ENCODE measurements at regions not wholly inside any gene's neighbourhood (a gene's known extent, or its start where the extent isn't known, plus 50 kb on each side); places are given as distances from the start of the nearest gene placed in this dataset.
"Not testable (repeated sequence)": the region's sequence is repeated elsewhere in the genome, so short reads cannot be mapped to it uniquely, and the experiment has no call there.

GRCh38 chr13:109998037-109998436 is 211.7 kb upstream of the IRS2 start:
- Histone ChIP-seq H3K27me3 (ENCODE audit: control insufficient read depth, insufficient read depth, low read length) (no peaks in the 10 kb centered on the region), H3K4me1 (ENCODE audit: control insufficient read depth, insufficient read depth, low read length) (no peaks in the 10 kb centered on the region), H3K27ac (ENCODE audit: low read length) (no peak overlapping the region), H3K36me3 (ENCODE audit: control insufficient read depth, insufficient read depth, low read length) (no peaks in the 10 kb centered on the region), H3K9me3 (ENCODE audit: control insufficient read depth, insufficient read depth, low read length) (no peaks in the 10 kb centered on the region), H3K4me3 (ENCODE audit: low read length) (no peak overlapping the region)
- WGBS (ENCODE audit: insufficient coverage, insufficient read length): 100% methylated on average over 1 of the region's 1 CpG
- DNase-seq (ENCODE audit: low read depth, low spot score): no peak

- not testable (repeated sequence) for H3K9me3 ChIP-seq (ENCODE audit: control insufficient read depth, insufficient read depth, low read length); H3K4me1 ChIP-seq (ENCODE audit: control insufficient read depth, insufficient read depth, low read length); H3K36me3 ChIP-seq (ENCODE audit: control insufficient read depth, insufficient read depth, low read length); H3K27me3 ChIP-seq (ENCODE audit: control insufficient read depth, insufficient read depth, low read length); DNase-seq (ENCODE audit: low read depth, low spot score); H3K27ac ChIP-seq (ENCODE audit: low read length); H3K4me3 ChIP-seq (ENCODE audit: low read length)
- WGBS (ENCODE audit: insufficient coverage, insufficient read length): no CpG with 5 or more reads among the region's 5 CpGs
These were observed 210.7 kb upstream of the IRS2 start for GRCh38 chr13:109997056-109997595.

- DNase-seq (ENCODE audit: low read depth, low spot score): no peak
- H3K4me3 ChIP-seq (ENCODE audit: low read length): no peak overlapping the region
- no peaks in the 10 kb centered on the region for H3K36me3 ChIP-seq (ENCODE audit: control insufficient read depth, insufficient read depth, low read length)
- H3K9me3 ChIP-seq (ENCODE audit: control insufficient read depth, insufficient read depth, low read length): no peaks in the 10 kb centered on the region
- no peaks in the 10 kb centered on the region for H3K27me3 ChIP-seq (ENCODE audit: control insufficient read depth, insufficient read depth, low read length)
- no peak overlapping the region for H3K27ac ChIP-seq (ENCODE audit: low read length)
- no CpG with 5 or more reads among the region's 10 CpGs for WGBS (ENCODE audit: insufficient coverage, insufficient read length)
- no peaks in the 10 kb centered on the region for H3K4me1 ChIP-seq (ENCODE audit: control insufficient read depth, insufficient read depth, low read length)
These were observed 210.1 kb upstream of the IRS2 start for GRCh38 chr13:109996404-109996960.

- WGBS (ENCODE audit: insufficient coverage, insufficient read length): no CpG with 5 or more reads among the region's 2 CpGs
- H3K36me3 ChIP-seq (ENCODE audit: control insufficient read depth, insufficient read depth, low read length): no peaks in the 10 kb centered on the region
- DNase-seq (ENCODE audit: low read depth, low spot score): no peak
- H3K27ac ChIP-seq (ENCODE audit: low read length): no peak overlapping the region
- H3K9me3 ChIP-seq (ENCODE audit: control insufficient read depth, insufficient read depth, low read length): no peaks in the 10 kb centered on the region
- H3K27me3 ChIP-seq (ENCODE audit: control insufficient read depth, insufficient read depth, low read length): no peaks in the 10 kb centered on the region
- no peaks in the 10 kb centered on the region for H3K4me1 ChIP-seq (ENCODE audit: control insufficient read depth, insufficient read depth, low read length)
- H3K4me3 ChIP-seq (ENCODE audit: low read length): no peak overlapping the region
These were observed 209.2 kb upstream of the IRS2 start for GRCh38 chr13:109995578-109995977.

GRCh38 chr13:109990296-109990695 is 203.9 kb upstream of the IRS2 start:
- WGBS (ENCODE audit: insufficient coverage, insufficient read length): no CpG with 5 or more reads among the region's 6 CpGs

GRCh38 chr13:109989686-109990085 is 203.3 kb upstream of the IRS2 start:
- WGBS (ENCODE audit: insufficient coverage, insufficient read length): no CpG with 5 or more reads among the region's 3 CpGs
- Histone ChIP-seq H3K9me3 (ENCODE audit: control insufficient read depth, insufficient read depth, low read length) (no peaks in the 10 kb centered on the region), H3K27ac (ENCODE audit: low read length) (no peak overlapping the region), H3K4me1 (ENCODE audit: control insufficient read depth, insufficient read depth, low read length) (no peaks in the 10 kb centered on the region), H3K36me3 (ENCODE audit: control insufficient read depth, insufficient read depth, low read length) (no peaks in the 10 kb centered on the region), H3K4me3 (ENCODE audit: low read length) (no peak overlapping the region), H3K27me3 (ENCODE audit: control insufficient read depth, insufficient read depth, low read length) (no peaks in the 10 kb centered on the region)
- no peak for DNase-seq (ENCODE audit: low read depth, low spot score)

More at GRCh38 chr13:109990296-109990695, 203.9 kb upstream of the IRS2 start:
- DNase-seq (ENCODE audit: low read depth, low spot score): no peak
- Histone ChIP-seq H3K27ac (ENCODE audit: low read length) (no peak overlapping the region), H3K4me1 (ENCODE audit: control insufficient read depth, insufficient read depth, low read length) (no peaks in the 10 kb centered on the region), H3K4me3 (ENCODE audit: low read length) (no peak overlapping the region), H3K27me3 (ENCODE audit: control insufficient read depth, insufficient read depth, low read length) (no peaks in the 10 kb centered on the region), H3K9me3 (ENCODE audit: control insufficient read depth, insufficient read depth, low read length) (no peaks in the 10 kb centered on the region), H3K36me3 (ENCODE audit: control insufficient read depth, insufficient read depth, low read length) (no peaks in the 10 kb centered on the region)

GRCh38 chr13:109989155-109989554 is 202.8 kb upstream of the IRS2 start:
- Histone ChIP-seq H3K4me1 (ENCODE audit: control insufficient read depth, insufficient read depth, low read length) (no peaks in the 10 kb centered on the region), H3K4me3 (ENCODE audit: low read length) (no peak overlapping the region), H3K36me3 (ENCODE audit: control insufficient read depth, insufficient read depth, low read length) (no peaks in the 10 kb centered on the region), H3K27ac (ENCODE audit: low read length) (no peak overlapping the region), H3K9me3 (ENCODE audit: control insufficient read depth, insufficient read depth, low read length) (no peaks in the 10 kb centered on the region), H3K27me3 (ENCODE audit: control insufficient read depth, insufficient read depth, low read length) (no peaks in the 10 kb centered on the region)
- no peak for DNase-seq (ENCODE audit: low read depth, low spot score)
- WGBS (ENCODE audit: insufficient coverage, insufficient read length): no CpG with 5 or more reads among the region's 4 CpGs

GRCh38 chr13:109986851-109987250 is 200.5 kb upstream of the IRS2 start:
- no peaks in the 10 kb centered on the region for H3K4me1 ChIP-seq (ENCODE audit: control insufficient read depth, insufficient read depth, low read length)

GRCh38 chr13:109985871-109986450 is 199.6 kb upstream of the IRS2 start:
- Histone ChIP-seq H3K4me1 (ENCODE audit: control insufficient read depth, insufficient read depth, low read length) (no peaks in the 10 kb centered on the region), H3K27ac (ENCODE audit: low read length) (no peak overlapping the region), H3K9me3 (ENCODE audit: control insufficient read depth, insufficient read depth, low read length) (no peaks in the 10 kb centered on the region), H3K27me3 (ENCODE audit: control insufficient read depth, insufficient read depth, low read length) (no peaks in the 10 kb centered on the region), H3K4me3 (ENCODE audit: low read length) (no peak overlapping the region), H3K36me3 (ENCODE audit: control insufficient read depth, insufficient read depth, low read length) (no peaks in the 10 kb centered on the region)
- no peak for DNase-seq (ENCODE audit: low read depth, low spot score)
- no CpG with 5 or more reads among the region's 6 CpGs for WGBS (ENCODE audit: insufficient coverage, insufficient read length)

More at GRCh38 chr13:109986851-109987250, 200.5 kb upstream of the IRS2 start:
- no CpG with 5 or more reads among the region's 1 CpG for WGBS (ENCODE audit: insufficient coverage, insufficient read length)
- Histone ChIP-seq H3K9me3 (ENCODE audit: control insufficient read depth, insufficient read depth, low read length) (no peaks in the 10 kb centered on the region), H3K27ac (ENCODE audit: low read length) (no peak overlapping the region), H3K4me3 (ENCODE audit: low read length) (no peak overlapping the region), H3K27me3 (ENCODE audit: control insufficient read depth, insufficient read depth, low read length) (no peaks in the 10 kb centered on the region), H3K36me3 (ENCODE audit: control insufficient read depth, insufficient read depth, low read length) (no peaks in the 10 kb centered on the region)
- DNase-seq (ENCODE audit: low read depth, low spot score): no peak

GRCh38 chr13:109983447-109983846 is 197.1 kb upstream of the IRS2 start:
- H3K27me3 ChIP-seq (ENCODE audit: control insufficient read depth, insufficient read depth, low read length): no peaks in the 10 kb centered on the region
- H3K27ac ChIP-seq (ENCODE audit: low read length): no peak overlapping the region
- no peak for DNase-seq (ENCODE audit: low read depth, low spot score)
- no peaks in the 10 kb centered on the region for H3K9me3 ChIP-seq (ENCODE audit: control insufficient read depth, insufficient read depth, low read length)
- WGBS (ENCODE audit: insufficient coverage, insufficient read length): no CpG with 5 or more reads among the region's 7 CpGs
- H3K36me3 ChIP-seq (ENCODE audit: control insufficient read depth, insufficient read depth, low read length): no peaks in the 10 kb centered on the region
- no peaks in the 10 kb centered on the region for H3K4me1 ChIP-seq (ENCODE audit: control insufficient read depth, insufficient read depth, low read length)
- H3K4me3 ChIP-seq (ENCODE audit: low read length): no peak overlapping the region

- no peaks in the 10 kb centered on the region for H3K36me3 ChIP-seq (ENCODE audit: control insufficient read depth, insufficient read depth, low read length)
- no peaks in the 10 kb centered on the region for H3K27me3 ChIP-seq (ENCODE audit: control insufficient read depth, insufficient read depth, low read length)
- no CpG with 5 or more reads among the region's 4 CpGs for WGBS (ENCODE audit: insufficient coverage, insufficient read length)
- H3K4me3 ChIP-seq (ENCODE audit: low read length): no peak overlapping the region
- H3K4me1 ChIP-seq (ENCODE audit: control insufficient read depth, insufficient read depth, low read length): no peaks in the 10 kb centered on the region
- H3K27ac ChIP-seq (ENCODE audit: low read length): no peak overlapping the region
- no peak for DNase-seq (ENCODE audit: low read depth, low spot score)
- H3K9me3 ChIP-seq (ENCODE audit: control insufficient read depth, insufficient read depth, low read length): no peaks in the 10 kb centered on the region
These were observed 194.6 kb upstream of the IRS2 start for GRCh38 chr13:109981000-109981399.
